Testis (tissue), 2 donors: ENCODE measurements at regions not wholly inside any gene's neighbourhood (a gene's known extent, or its start where the extent isn't known, plus 50 kb on each side); places are given as distances from the start of the nearest gene placed in this dataset.

ENCODE experiments used
- POLR2A ChIP-seq: fragments of 450-650 bp; IDR thresholded peaks from one replicate; pipeline ENCODE4 v1.6.1; 2017; ENCODE audit warnings: antibody characterized with exemption, mild to moderate bottlenecking, moderate library complexity
- TF ChIP-seq, protein P1 (sequence below), 3 experiments: fragments of 450-650 bp in 2 of 3; fragments of 200-600 bp in 1 of 3; sonication (generic) in 1 of 3; IDR thresholded peaks; one replicate each; pipeline ENCODE4 v1.5.1; 2016 to 2019; ENCODE audit warnings: antibody characterized with exemption in 3 of 3, mild to moderate bottlenecking in 2 of 3, moderate library complexity in 1 of 3

DNA sequence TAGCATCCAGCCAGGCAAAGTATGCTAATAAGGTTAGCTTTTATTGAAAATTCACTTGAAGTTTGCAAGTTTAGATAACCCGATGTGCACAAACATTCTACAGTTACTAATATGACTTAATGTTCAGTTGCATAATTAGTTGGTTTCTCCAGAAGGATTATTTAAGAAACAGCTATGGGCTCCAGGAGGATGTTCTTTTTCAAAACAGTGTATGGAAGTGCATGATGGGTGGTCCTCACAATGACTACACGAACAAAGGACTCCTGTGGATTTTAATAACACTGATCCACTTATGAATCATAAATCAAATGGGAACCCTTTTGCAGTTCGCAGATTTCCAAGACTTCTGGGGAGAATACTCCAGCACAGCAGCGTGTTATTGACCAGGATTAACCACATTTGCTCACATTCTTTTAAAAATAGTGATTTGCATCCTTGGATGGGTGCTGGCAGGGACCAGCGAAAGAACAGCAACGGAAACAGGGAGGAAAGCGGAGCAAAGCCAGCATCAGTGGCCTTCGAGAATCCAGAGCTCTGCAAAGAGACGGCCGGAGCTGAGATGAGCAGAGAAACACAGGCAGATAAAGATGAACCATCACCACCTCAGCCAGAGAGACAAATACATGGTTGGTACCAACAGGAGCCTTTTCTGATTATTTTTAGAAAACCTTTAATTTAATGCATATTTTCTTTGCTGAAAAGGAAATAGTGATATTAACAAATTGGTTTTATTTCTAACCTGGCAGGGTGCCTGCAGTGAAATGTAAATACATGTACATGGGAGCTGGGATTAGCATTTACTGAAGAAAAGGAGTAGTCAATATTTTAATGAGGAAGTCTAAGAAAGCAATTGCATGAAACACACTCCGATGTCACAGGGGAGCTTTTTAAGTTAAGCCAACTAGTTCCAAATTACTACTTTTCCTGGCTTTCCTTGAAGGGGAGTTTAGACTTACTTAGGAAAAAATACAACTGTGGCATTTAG lies 623.2 kb upstream of the ZFHX3 start:
- TF ChIP-seq, protein P1, sequence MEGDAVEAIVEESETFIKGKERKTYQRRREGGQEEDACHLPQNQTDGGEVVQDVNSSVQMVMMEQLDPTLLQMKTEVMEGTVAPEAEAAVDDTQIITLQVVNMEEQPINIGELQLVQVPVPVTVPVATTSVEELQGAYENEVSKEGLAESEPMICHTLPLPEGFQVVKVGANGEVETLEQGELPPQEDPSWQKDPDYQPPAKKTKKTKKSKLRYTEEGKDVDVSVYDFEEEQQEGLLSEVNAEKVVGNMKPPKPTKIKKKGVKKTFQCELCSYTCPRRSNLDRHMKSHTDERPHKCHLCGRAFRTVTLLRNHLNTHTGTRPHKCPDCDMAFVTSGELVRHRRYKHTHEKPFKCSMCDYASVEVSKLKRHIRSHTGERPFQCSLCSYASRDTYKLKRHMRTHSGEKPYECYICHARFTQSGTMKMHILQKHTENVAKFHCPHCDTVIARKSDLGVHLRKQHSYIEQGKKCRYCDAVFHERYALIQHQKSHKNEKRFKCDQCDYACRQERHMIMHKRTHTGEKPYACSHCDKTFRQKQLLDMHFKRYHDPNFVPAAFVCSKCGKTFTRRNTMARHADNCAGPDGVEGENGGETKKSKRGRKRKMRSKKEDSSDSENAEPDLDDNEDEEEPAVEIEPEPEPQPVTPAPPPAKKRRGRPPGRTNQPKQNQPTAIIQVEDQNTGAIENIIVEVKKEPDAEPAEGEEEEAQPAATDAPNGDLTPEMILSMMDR (IDR thresholded peaks at IDR 0.05): no peak
- no peak for TF ChIP-seq POLR2A
